Stimulated activated memory B cell treated with anti-CD40 and anti-IgM and Interleukin-4, amounts not matched to agents 10 μg/mL and 1 μg/mL and 100 μg/mL, for 72 hours (primary cell): ENCODE measurements at regions not wholly inside any gene's neighbourhood (a gene's known extent, or its start where the extent isn't known, plus 50 kb on each side); places are given as distances from the start of the nearest gene placed in this dataset.

Experiments used
- ATAC-seq: fragments of 150-1000 bp; cut with Tn5 transposase; 2 replicates; pipeline ENCODE4 v1.10.0; 2021
- H3K27ac Mint-ChIP-seq: one replicate; pipeline ENCODE4 v1.8.0; 2022; ENCODE audit warnings: mild to moderate bottlenecking, mixed read lengths
- H3K27me3 Mint-ChIP-seq: one replicate; pipeline ENCODE4 v1.8.0; 2022; ENCODE audit warnings: mixed read lengths
- H3K36me3 Mint-ChIP-seq: one replicate; pipeline ENCODE4 v1.8.0; 2022; ENCODE audit warnings: mixed read lengths
- H3K4me1 Mint-ChIP-seq: one replicate; pipeline ENCODE4 v1.8.0; 2022; ENCODE audit warnings: mixed read lengths
- H3K4me3 Mint-ChIP-seq: one replicate; pipeline ENCODE4 v1.8.0; 2022; ENCODE audit warnings: mild to moderate bottlenecking, moderate library complexity, mixed read lengths
- H3K9me3 Mint-ChIP-seq: one replicate; pipeline ENCODE4 v1.8.0; 2022; ENCODE audit warnings: mixed read lengths

GRCh38 chr16:65932350-65933072, 434.0 kb upstream of the CDH5 start:
- ATAC-seq: no peak
- Mint-ChIP-seq H3K36me3 (no peaks in the 10 kb centered on the region), H3K27me3 (no peaks in the 10 kb centered on the region), H3K4me1 (no peaks in the 10 kb centered on the region), H3K27ac (no peak overlapping the region), H3K4me3 (no peak overlapping the region), H3K9me3 (peaks cover 25% of the 10 kb centered on the region)

- no peaks in the 10 kb centered on the region for H3K4me1 Mint-ChIP-seq
- no peaks in the 10 kb centered on the region for H3K27me3 Mint-ChIP-seq
- no peak for ATAC-seq
- no peak overlapping the region for H3K4me3 Mint-ChIP-seq
- no peak overlapping the region for H3K27ac Mint-ChIP-seq
- H3K9me3 Mint-ChIP-seq: peaks cover 2% of the 10 kb centered on the region
- H3K36me3 Mint-ChIP-seq: no peaks in the 10 kb centered on the region
Measured at GRCh38 chr16:65922923-65923322, 443.6 kb upstream of the CDH5 start.

GRCh38 chr16:65919986-65920376, 446.5 kb upstream of the CDH5 start:
- H3K4me3 Mint-ChIP-seq: no peak overlapping the region
- H3K36me3 Mint-ChIP-seq: no peaks in the 10 kb centered on the region
- peaks cover 5% of the 10 kb centered on the region for H3K9me3 Mint-ChIP-seq
- H3K27ac Mint-ChIP-seq: no peak overlapping the region
- no peaks in the 10 kb centered on the region for H3K4me1 Mint-ChIP-seq
- ATAC-seq: no peak
- H3K27me3 Mint-ChIP-seq: no peaks in the 10 kb centered on the region

GRCh38 chr16:65919145-65919985, 447.1 kb upstream of the CDH5 start:
- peaks cover 5% of the 10 kb centered on the region for H3K9me3 Mint-ChIP-seq
- ATAC-seq: no peak
- H3K4me1 Mint-ChIP-seq: no peaks in the 10 kb centered on the region
- no peak overlapping the region for H3K4me3 Mint-ChIP-seq
- no peaks in the 10 kb centered on the region for H3K36me3 Mint-ChIP-seq
- no peaks in the 10 kb centered on the region for H3K27me3 Mint-ChIP-seq
- H3K27ac Mint-ChIP-seq: no peak overlapping the region

GRCh38 chr16:65917466-65917865, 449.0 kb upstream of the CDH5 start:
- no peak for ATAC-seq
- no peak overlapping the region for H3K27ac Mint-ChIP-seq

GRCh38 chr16:65916995-65917394, 449.5 kb upstream of the CDH5 start:
- Mint-ChIP-seq H3K4me1 (no peaks in the 10 kb centered on the region), H3K27ac (no peak overlapping the region), H3K27me3 (no peaks in the 10 kb centered on the region), H3K36me3 (no peaks in the 10 kb centered on the region), H3K9me3 (peaks cover 10% of the 10 kb centered on the region), H3K4me3 (no peak overlapping the region)
- ATAC-seq: no peak

More at GRCh38 chr16:65917466-65917865, 449.0 kb upstream of the CDH5 start:
- Mint-ChIP-seq H3K9me3 (peaks cover 10% of the 10 kb centered on the region), H3K27me3 (no peaks in the 10 kb centered on the region), H3K4me3 (no peak overlapping the region), H3K36me3 (no peaks in the 10 kb centered on the region), H3K4me1 (no peaks in the 10 kb centered on the region)

GRCh38 chr16:65910291-65910690, 456.2 kb upstream of the CDH5 start:
- Mint-ChIP-seq H3K4me1 (no peaks in the 10 kb centered on the region), H3K36me3 (no peaks in the 10 kb centered on the region), H3K4me3 (no peak overlapping the region), H3K9me3 (peaks cover 8% of the 10 kb centered on the region), H3K27me3 (no peaks in the 10 kb centered on the region), H3K27ac (no peak overlapping the region)
- no peak for ATAC-seq

- Mint-ChIP-seq H3K4me1 (no peaks in the 10 kb centered on the region), H3K36me3 (no peaks in the 10 kb centered on the region), H3K4me3 (no peak overlapping the region), H3K27ac (no peak overlapping the region), H3K27me3 (no peaks in the 10 kb centered on the region), H3K9me3 (peaks cover 8% of the 10 kb centered on the region)
- no peak for ATAC-seq
Measured at GRCh38 chr16:65909310-65910050, 457.0 kb upstream of the CDH5 start.

GRCh38 chr16:65908568-65908967, 457.9 kb upstream of the CDH5 start:
- Mint-ChIP-seq H3K27me3 (no peaks in the 10 kb centered on the region), H3K9me3 (peaks cover 8% of the 10 kb centered on the region), H3K4me1 (no peaks in the 10 kb centered on the region), H3K4me3 (no peak overlapping the region), H3K27ac (no peak overlapping the region), H3K36me3 (no peaks in the 10 kb centered on the region)
- no peak for ATAC-seq

GRCh38 chr16:65905331-65905730, 461.2 kb upstream of the CDH5 start:
- H3K27ac Mint-ChIP-seq: no peak overlapping the region
- no peaks in the 10 kb centered on the region for H3K27me3 Mint-ChIP-seq

GRCh38 chr16:65896448-65897153, 469.9 kb upstream of the CDH5 start:
- peaks cover 6% of the 10 kb centered on the region for H3K9me3 Mint-ChIP-seq
- H3K27me3 Mint-ChIP-seq: no peaks in the 10 kb centered on the region
- no peaks in the 10 kb centered on the region for H3K36me3 Mint-ChIP-seq
- no peak for ATAC-seq
- H3K4me3 Mint-ChIP-seq: no peak overlapping the region
- H3K27ac Mint-ChIP-seq: no peak overlapping the region
- no peaks in the 10 kb centered on the region for H3K4me1 Mint-ChIP-seq

More at GRCh38 chr16:65905331-65905730, 461.2 kb upstream of the CDH5 start:
- H3K9me3 Mint-ChIP-seq: peaks cover 2% of the 10 kb centered on the region
- H3K36me3 Mint-ChIP-seq: no peaks in the 10 kb centered on the region
- H3K4me1 Mint-ChIP-seq: no peaks in the 10 kb centered on the region
- H3K4me3 Mint-ChIP-seq: no peak overlapping the region
- no peak for ATAC-seq

GRCh38 chr16:65895906-65896305, 470.6 kb upstream of the CDH5 start:
- Mint-ChIP-seq H3K27me3 (no peaks in the 10 kb centered on the region), H3K4me3 (no peak overlapping the region), H3K27ac (no peak overlapping the region), H3K4me1 (no peaks in the 10 kb centered on the region), H3K9me3 (peaks cover 6% of the 10 kb centered on the region), H3K36me3 (no peaks in the 10 kb centered on the region)
- ATAC-seq: no peak

GRCh38 chr16:65895486-65895885, 471.0 kb upstream of the CDH5 start:
- no peak overlapping the region for H3K4me3 Mint-ChIP-seq
- H3K9me3 Mint-ChIP-seq: peaks cover 6% of the 10 kb centered on the region
- H3K27me3 Mint-ChIP-seq: no peaks in the 10 kb centered on the region
- H3K36me3 Mint-ChIP-seq: no peaks in the 10 kb centered on the region
- no peak for ATAC-seq
- no peaks in the 10 kb centered on the region for H3K4me1 Mint-ChIP-seq
- no peak overlapping the region for H3K27ac Mint-ChIP-seq

GRCh38 chr16:65890203-65890602, 476.3 kb upstream of the CDH5 start:
- Mint-ChIP-seq H3K4me3 (no peak overlapping the region), H3K4me1 (no peaks in the 10 kb centered on the region)
- ATAC-seq: no peak

GRCh38 chr16:65889533-65889966, 476.9 kb upstream of the CDH5 start:
- Mint-ChIP-seq H3K36me3 (no peaks in the 10 kb centered on the region), H3K27ac (no peak overlapping the region), H3K27me3 (no peaks in the 10 kb centered on the region), H3K4me3 (no peak overlapping the region), H3K9me3 (peaks cover 2% of the 10 kb centered on the region), H3K4me1 (no peaks in the 10 kb centered on the region)
- ATAC-seq: no peak

More at GRCh38 chr16:65890203-65890602, 476.3 kb upstream of the CDH5 start:
- Mint-ChIP-seq H3K27ac (no peak overlapping the region), H3K36me3 (no peaks in the 10 kb centered on the region), H3K9me3 (peaks cover 2% of the 10 kb centered on the region), H3K27me3 (no peaks in the 10 kb centered on the region)
